Stomach (tissue), 8 donors: ENCODE measurements at regions not wholly inside any gene's neighbourhood (a gene's known extent, or its start where the extent isn't known, plus 50 kb on each side); places are given as distances from the start of the nearest gene placed in this dataset.

Source experiments
- DNase-seq, 2 donors: peaks; one replicate each; pipeline versions ENCODE4 v3.0.0 to v3.0.0-alpha.2; 2013 to 2019
- H3K27ac ChIP-seq, 5 donors: fragments of 200-600 bp in 4 of 5; sonication (generic) in 4 of 5; one replicate each; pipeline ENCODE4 v1.5.1; 2013 to 2019; ENCODE audit warnings: mild to moderate bottlenecking in 1 of 5, moderate library complexity in 1 of 5
- H3K27me3 ChIP-seq, 3 donors: fragments of 200-600 bp; sonication (generic); one replicate each; pipeline ENCODE4 v1.5.1; 2017 to 2019; ENCODE audit warnings: mixed run types in 1 of 3
- H3K36me3 ChIP-seq, 4 donors: fragments of 200-600 bp; sonication (generic); 1 replicate in 3 of 4; 2 replicates in 1 of 4; pipeline ENCODE4 v1.5.1; 2016 to 2019
- H3K4me1 ChIP-seq, 4 donors: fragments of 200-600 bp; sonication (generic); one replicate each; pipeline ENCODE4 v1.5.1; 2016 to 2019
- H3K4me3 ChIP-seq, 4 donors: fragments of 200-600 bp; sonication (generic) in 3 of 4; one replicate each; pipeline ENCODE4 v1.5.1; 2016 to 2019; ENCODE audit warnings: mild to moderate bottlenecking in 1 of 4
- H3K9me3 ChIP-seq, 4 donors: fragments of 200-600 bp; sonication (generic); one replicate each; pipeline ENCODE4 v1.5.1; 2016 to 2019
- CTCF ChIP-seq, 7 experiments: fragments of 450-650 bp in 4 of 7; fragments of 200-600 bp in 3 of 7; sonication (generic) in 3 of 7; IDR thresholded peaks; one replicate each; pipeline ENCODE4 v1.5.1; 2016 to 2019; ENCODE audit warnings: antibody characterized with exemption in 7 of 7, control low read depth in 2 of 7, mild to moderate bottlenecking in 1 of 7
- EP300 ChIP-seq: sonication (generic); formaldehyde crosslinking; IDR thresholded peaks from one replicate; pipeline ENCODE4 v1.6.1; 2017; ENCODE audit warnings: antibody characterized with exemption
- POLR2A ChIP-seq, 4 donors: fragments of 450-650 bp; IDR thresholded peaks; one replicate each; pipeline ENCODE4 v1.6.1; 2016; ENCODE audit warnings: antibody characterized with exemption in 4 of 4, control low read depth in 2 of 4, mild to moderate bottlenecking in 1 of 4, moderate library complexity in 1 of 4
- POLR2AphosphoS5 ChIP-seq, 3 donors: sonication (generic); formaldehyde crosslinking; IDR thresholded peaks; one replicate each; pipeline ENCODE4 v1.6.1; 2016; ENCODE audit warnings: antibody characterized with exemption in 3 of 3
- WGBS, 5 donors: extraction: QIAGEN DNeasy Blood & Tissue Kit in 3 of 5; methylation state at CpG; one replicate each; pipeline versions ENCODE4 v1.1.5 to v1.1.7; 2013 to 2018; 5-methylcytosine and 5-hydroxymethylcytosine counted together
- intact Hi-C: fragments of 100-400 bp; cut with DNase I; formaldehyde crosslinking; loops from one replicate; pipeline ENCODE4 v1.15.1; 2023; ENCODE audit warnings: low total_unique reads
- donor health status: healthy with polysubstance abuse.
- donor health status: Bipolar disorder and iron deficiency.
- donor health status: healthy.

GRCh38 chr2:128523457-128523856 lies 204.8 kb upstream of the HS6ST1 start:
- no peaks in the 10 kb centered on the region for H3K27me3 ChIP-seq
- H3K4me3 ChIP-seq = no peak overlapping the region
- TF ChIP-seq POLR2A (IDR thresholded peaks at IDR 0.05) = no peak
- TF ChIP-seq EP300 = no peak
- no peak for TF ChIP-seq CTCF (IDR thresholded peaks at IDR 0.05)
- no peak for TF ChIP-seq POLR2AphosphoS5 (IDR thresholded peaks at IDR 0.05)
- no peak overlapping the region for H3K27ac ChIP-seq
- no peaks in the 10 kb centered on the region for H3K36me3 ChIP-seq
- no peak for DNase-seq
- peaks cover 0 to 9% (median 0%) of the 10 kb centered on the region in 4 donors for H3K9me3 ChIP-seq
- H3K4me1 ChIP-seq = no peaks in the 10 kb centered on the region
- 46 to 60% (median 54%) methylated on average over 4 of the region's 4 CpGs for WGBS, 5 donors
- intact Hi-C loops = no loop called here

- 65 to 85% (median 77%) methylated on average over 6 of the region's 6 CpGs for WGBS, 5 donors
- TF ChIP-seq POLR2AphosphoS5 (IDR thresholded peaks at IDR 0.05) (no peak), POLR2A (IDR thresholded peaks at IDR 0.05) (no peak), EP300 (no peak), CTCF (IDR thresholded peaks at IDR 0.05) (no peak)
Measured at GRCh38 chr2:128524183-128524582, 205.5 kb upstream of the HS6ST1 start.

GRCh38 chr2:128525653-128526052 lies 207.0 kb upstream of the HS6ST1 start:
- Histone ChIP-seq H3K9me3 (peaks cover 0 to 9% (median 0%) of the 10 kb centered on the region in 4 donors), H3K27ac (no peak overlapping the region), H3K36me3 (no peaks in the 10 kb centered on the region), H3K4me3 (no peak overlapping the region), H3K27me3 (no peaks in the 10 kb centered on the region), H3K4me1 (no peaks in the 10 kb centered on the region)
- 77 to 88% (median 81%) methylated on average over 3 to 6 of the region's 6 CpGs for WGBS, 5 donors
- TF ChIP-seq CTCF (IDR thresholded peaks at IDR 0.05) (no peak), EP300 (no peak), POLR2A (IDR thresholded peaks at IDR 0.05) (no peak), POLR2AphosphoS5 (IDR thresholded peaks at IDR 0.05) (no peak)
- no peak for DNase-seq
- intact Hi-C loops = no loop called here

More at GRCh38 chr2:128524183-128524582, 205.5 kb upstream of the HS6ST1 start:
- Histone ChIP-seq H3K27me3 (no peaks in the 10 kb centered on the region), H3K27ac (no peak overlapping the region), H3K9me3 (peaks cover 0 to 9% (median 0%) of the 10 kb centered on the region in 4 donors), H3K36me3 (no peaks in the 10 kb centered on the region), H3K4me1 (no peaks in the 10 kb centered on the region), H3K4me3 (no peak overlapping the region)
- DNase-seq = no peak
- intact Hi-C loops = no loop called here

- peak in 1 of 2 donors; percentile 8 for DNase-seq
Measured at GRCh38 chr2:128526455-128526976, 207.8 kb upstream of the HS6ST1 start.

More at GRCh38 chr2:128526455-128526976, 207.8 kb upstream of the HS6ST1 start:
- Histone ChIP-seq H3K36me3 (no peaks in the 10 kb centered on the region), H3K9me3 (peaks cover 0 to 9% (median 0%) of the 10 kb centered on the region in 4 donors), H3K4me1 (no peaks in the 10 kb centered on the region), H3K27ac (no peak overlapping the region), H3K27me3 (no peaks in the 10 kb centered on the region), H3K4me3 (no peak overlapping the region)
- TF ChIP-seq POLR2A (IDR thresholded peaks at IDR 0.05) = no peak
- TF ChIP-seq CTCF (IDR thresholded peaks at IDR 0.05) = no peak
- TF ChIP-seq EP300 = no peak
- no peak for TF ChIP-seq POLR2AphosphoS5 (IDR thresholded peaks at IDR 0.05)
- intact Hi-C loops = no loop called here
- WGBS, 5 donors = 84 to 90% (median 87%) methylated on average over 14 of the region's 14 CpGs
